Epithelial cell of proximal tubule (primary cell): ENCODE measurements at regions not wholly inside any gene's neighbourhood (a gene's known extent, or its start where the extent isn't known, plus 50 kb on each side); places are given as distances from the start of the nearest gene placed in this dataset.

ENCODE experiments used
- DNase-seq: peaks from one replicate; pipeline ENCODE4 v3.0.0-alpha.2; 2011; ENCODE audit warnings: low read depth
- H3K4me3 ChIP-seq: 2 replicates; pipeline ENCODE4 v1.5.1; 2011; ENCODE audit warnings: low read depth, mild to moderate bottlenecking, low read length
- CTCF ChIP-seq: conservative IDR thresholded peaks from 2 replicates; pipeline ENCODE4 v1.5.1; 2012; ENCODE audit warnings: low read depth, mild to moderate bottlenecking, low read length

- TF ChIP-seq CTCF, result no peak
- no peak for DNase-seq
- no peak overlapping the region for H3K4me3 ChIP-seq
These were observed 630.3 kb upstream of the POT1 start for GRCh38 chr7:125559921-125560320.

GRCh38 chr7:125555916-125556315, 626.3 kb upstream of the POT1 start:
- no peak for DNase-seq
- no peak for TF ChIP-seq CTCF
- no peak overlapping the region for H3K4me3 ChIP-seq

GRCh38 chr7:125551008-125551407, 621.4 kb upstream of the POT1 start:
- no peak for TF ChIP-seq CTCF
- no peak for DNase-seq
- no peak overlapping the region for H3K4me3 ChIP-seq

GRCh38 chr7:125547505-125547904, 617.9 kb upstream of the POT1 start:
- no peak for DNase-seq
- no peak for TF ChIP-seq CTCF
- H3K4me3 ChIP-seq, result no peak overlapping the region

- no peak overlapping the region for H3K4me3 ChIP-seq
- TF ChIP-seq CTCF, result no peak
- DNase-seq, result no peak
These were observed 600.9 kb upstream of the POT1 start for GRCh38 chr7:125530553-125530952.

- TF ChIP-seq CTCF, result no peak
- DNase-seq, result peak; percentile 29
- no peak overlapping the region for H3K4me3 ChIP-seq
These were observed 599.6 kb upstream of the POT1 start for GRCh38 chr7:125529249-125529648.

GRCh38 chr7:125526958-125527357, 597.3 kb upstream of the POT1 start:
- no peak for DNase-seq
- TF ChIP-seq CTCF, result no peak
- H3K4me3 ChIP-seq, result no peak overlapping the region
